RWPE2 (cell line): ENCODE measurements at regions not wholly inside any gene's neighbourhood (a gene's known extent, or its start where the extent isn't known, plus 50 kb on each side); places are given as distances from the start of the nearest gene placed in this dataset.
"Not testable (repeated sequence)": the region's sequence is repeated elsewhere in the genome, so short reads cannot be mapped to it uniquely, and the experiment has no call there.

Experiments used
- ATAC-seq: fragments of 200-7000 bp; cut with Tn5 transposase; 3 replicates; pipeline ENCODE4 v1.9.1; 2021; ENCODE audit warnings: low read depth
- DNase-seq: peaks from one replicate; pipeline ENCODE4 v3.0.0-alpha.2; 2020; ENCODE audit warnings: low spot score
- H3K27ac ChIP-seq: fragments of 450-650 bp; 2 replicates; pipeline ENCODE4 v1.5.1; 2017; ENCODE audit warnings: mild to moderate bottlenecking; ENCODE audit not compliant: poor library complexity, severe bottlenecking
- H3K27me3 ChIP-seq: fragments of 250-450 bp; sonication (Bioruptor Pico); 2 replicates; pipeline ENCODE4 v1.5.1; 2021; ENCODE audit warnings: mild to moderate bottlenecking, moderate library complexity; ENCODE audit not compliant: insufficient read depth, poor library complexity, severe bottlenecking
- H3K36me3 ChIP-seq: fragments of 250-450 bp; sonication (Bioruptor Pico); 2 replicates; pipeline ENCODE4 v1.5.1; 2020; ENCODE audit warnings: low read depth, mild to moderate bottlenecking, moderate library complexity
- H3K4me1 ChIP-seq: fragments of 250-450 bp; sonication (Bioruptor Pico); 2 replicates; pipeline ENCODE4 v1.5.1; 2021; ENCODE audit warnings: mild to moderate bottlenecking, moderate library complexity; ENCODE audit not compliant: insufficient read depth, poor library complexity, severe bottlenecking
- H3K4me3 ChIP-seq: fragments of 250-450 bp; sonication (Bioruptor Pico); 2 replicates; pipeline ENCODE4 v1.5.1; 2021; ENCODE audit warnings: mild to moderate bottlenecking, moderate library complexity; ENCODE audit not compliant: severe bottlenecking
- H3K9me3 ChIP-seq: fragments of 250-450 bp; sonication (Bioruptor Pico); 2 replicates; pipeline ENCODE4 v1.5.1; 2021; ENCODE audit warnings: mild to moderate bottlenecking, moderate library complexity; ENCODE audit not compliant: severe bottlenecking
- CTCF ChIP-seq: fragments of 450-650 bp; IDR thresholded peaks from one replicate; pipeline ENCODE4 v1.5.1; 2017; ENCODE audit warnings: mild to moderate bottlenecking, moderate library complexity; ENCODE audit not compliant: poor library complexity, severe bottlenecking

- TF ChIP-seq CTCF: no peak
- H3K4me3 ChIP-seq: no peak overlapping the region
- peaks cover 3% of the 10 kb centered on the region for H3K27me3 ChIP-seq
- no peaks in the 10 kb centered on the region for H3K4me1 ChIP-seq
- no peak for ATAC-seq
- H3K9me3 ChIP-seq: no peaks in the 10 kb centered on the region
- DNase-seq: no peak
- no peak overlapping the region for H3K27ac ChIP-seq
- H3K36me3 ChIP-seq: no peaks in the 10 kb centered on the region
Measured at GRCh38 chr7:91379991-91380390, 115.8 kb downstream of the FZD1 start.

GRCh38 chr7:91383053-91383904 is 119.0 kb downstream of the FZD1 start:
- H3K4me3 ChIP-seq: no peak overlapping the region
- TF ChIP-seq CTCF: no peak
- DNase-seq (no peak), ATAC-seq (no peak)
- no peak overlapping the region for H3K27ac ChIP-seq
- peaks cover 3% of the 10 kb centered on the region for H3K27me3 ChIP-seq
- no peaks in the 10 kb centered on the region for H3K9me3 ChIP-seq
- H3K4me1 ChIP-seq: no peaks in the 10 kb centered on the region
- no peaks in the 10 kb centered on the region for H3K36me3 ChIP-seq

GRCh38 chr7:91383905-91384274 is 119.7 kb downstream of the FZD1 start:
- no peaks in the 10 kb centered on the region for H3K9me3 ChIP-seq
- H3K4me3 ChIP-seq: no peak overlapping the region
- no peaks in the 10 kb centered on the region for H3K4me1 ChIP-seq
- no peak for TF ChIP-seq CTCF
- ATAC-seq: no peak
- H3K27me3 ChIP-seq: peaks cover 3% of the 10 kb centered on the region
- DNase-seq: no peak
- no peaks in the 10 kb centered on the region for H3K36me3 ChIP-seq
- no peak overlapping the region for H3K27ac ChIP-seq

GRCh38 chr7:91394757-91395156 is 130.5 kb downstream of the FZD1 start:
- H3K27me3 ChIP-seq, H3K27ac ChIP-seq, H3K9me3 ChIP-seq, H3K4me1 ChIP-seq, H3K36me3 ChIP-seq, H3K4me3 ChIP-seq, ATAC-seq, DNase-seq: not testable (repeated sequence)

- not testable (repeated sequence) for H3K4me3 ChIP-seq, H3K36me3 ChIP-seq, H3K4me1 ChIP-seq, ATAC-seq, H3K27ac ChIP-seq, DNase-seq, H3K27me3 ChIP-seq, H3K9me3 ChIP-seq
Measured at GRCh38 chr7:91395313-91395712, 131.1 kb downstream of the FZD1 start.

GRCh38 chr7:91397096-91397495 is 132.9 kb downstream of the FZD1 start:
- Histone ChIP-seq H3K36me3 (no peaks in the 10 kb centered on the region), H3K4me1 (no peaks in the 10 kb centered on the region), H3K9me3 (no peaks in the 10 kb centered on the region), H3K27me3 (no peaks in the 10 kb centered on the region), H3K4me3 (no peak overlapping the region), H3K27ac (no peak overlapping the region)
- no peak for TF ChIP-seq CTCF
- DNase-seq: no peak
- ATAC-seq: no peak
